Dermis microvascular lymphatic vessel endothelial cell (primary cell): ENCODE measurements at regions not wholly inside any gene's neighbourhood (a gene's known extent, or its start where the extent isn't known, plus 50 kb on each side); places are given as distances from the start of the nearest gene placed in this dataset.
A peak's percentile ranks its signal among the peaks of the same experiment; 100 is the strongest.
"Not testable (repeated sequence)": the region's sequence is repeated elsewhere in the genome, so short reads cannot be mapped to it uniquely, and the experiment has no call there.

ENCODE experiments used
- DNase-seq, 2 donors: peaks; one replicate each; pipeline versions ENCODE4 v3.0.0 to v3.0.0-alpha.2; 2010; ENCODE audit warnings: low read depth in 2 of 2

DNA sequence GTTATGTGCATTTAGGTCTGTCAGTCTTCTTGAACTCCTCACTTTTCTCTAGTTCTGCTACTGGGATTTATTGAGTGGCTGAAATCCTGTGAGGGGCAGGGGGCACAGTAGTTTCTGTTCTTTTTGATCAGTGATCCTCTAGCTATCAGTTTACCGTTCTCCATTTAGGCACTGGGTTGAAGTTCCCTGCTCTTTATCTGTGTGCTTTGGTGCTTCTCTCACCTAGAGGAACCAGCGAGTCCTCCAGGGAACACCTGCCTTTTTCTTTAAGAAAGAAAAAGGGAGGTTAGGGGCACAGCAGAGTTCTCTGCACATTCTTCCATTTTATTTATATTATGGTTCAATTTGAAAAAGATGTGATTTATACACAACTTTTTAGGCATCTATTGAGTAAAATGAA is 503.0 kb upstream of the AGA start:
- no peak for DNase-seq

DNA sequence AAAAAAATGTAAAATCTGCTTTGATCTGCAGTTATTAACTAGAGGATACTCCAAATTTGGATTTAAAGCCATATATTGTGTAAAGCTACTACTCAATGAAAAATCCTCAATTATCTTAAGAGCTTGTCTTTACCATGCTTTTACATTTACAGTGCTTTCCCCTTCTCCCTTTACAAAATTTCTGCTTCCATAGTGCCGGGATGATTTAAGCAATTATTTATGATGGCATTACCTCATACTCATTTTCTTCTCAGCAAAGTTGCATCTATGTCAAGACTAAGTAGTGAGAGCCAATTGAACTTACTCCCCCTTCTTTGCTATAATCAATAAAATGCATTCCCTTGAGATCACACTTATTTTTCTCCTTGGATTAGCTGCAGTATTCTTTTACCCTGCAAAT is 505.4 kb upstream of the AGA start:
- DNase-seq = no peak

GRCh38 chr4:177948853-177949252 is 506.6 kb upstream of the AGA start:
- DNase-seq = no peak

DNA sequence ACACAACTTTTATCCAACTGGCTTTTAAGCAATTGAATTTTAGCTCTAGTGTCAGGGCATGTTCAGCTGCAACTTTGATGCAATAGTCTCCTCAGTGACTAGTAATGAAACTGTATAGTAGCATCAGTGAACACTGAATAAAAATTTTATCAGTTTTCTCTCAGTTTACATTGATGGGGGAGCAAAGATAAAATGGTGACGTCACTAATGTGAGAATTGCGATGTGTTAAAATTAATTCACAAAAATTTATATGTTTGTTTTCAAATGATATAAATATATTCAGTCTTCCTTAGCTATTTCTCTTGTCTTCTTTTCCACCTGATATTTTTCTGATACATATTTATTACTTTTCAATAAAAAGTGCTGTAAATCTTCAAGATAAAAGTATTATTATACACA is 508.8 kb upstream of the AGA start:
- no peak for DNase-seq

DNA sequence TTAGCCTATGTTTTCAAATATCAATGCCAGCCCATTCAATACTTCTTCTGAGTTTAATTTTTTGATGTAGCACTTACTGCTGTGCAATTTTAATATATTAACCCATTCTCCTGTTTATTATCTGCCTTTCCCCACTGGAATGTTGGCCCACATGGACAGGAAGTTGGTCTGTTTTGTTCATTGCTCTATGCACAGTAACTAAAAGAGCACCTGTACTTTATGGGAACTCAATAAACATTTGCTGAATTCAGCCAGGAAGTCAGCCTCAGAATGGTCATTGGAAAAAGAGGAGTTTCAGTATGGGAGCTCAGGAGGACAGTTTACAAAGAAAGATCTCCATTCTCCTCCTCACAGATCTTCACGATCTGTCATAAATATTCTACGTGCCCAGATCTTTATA is 510.5 kb upstream of the AGA start:
- DNase-seq = no peak

DNA sequence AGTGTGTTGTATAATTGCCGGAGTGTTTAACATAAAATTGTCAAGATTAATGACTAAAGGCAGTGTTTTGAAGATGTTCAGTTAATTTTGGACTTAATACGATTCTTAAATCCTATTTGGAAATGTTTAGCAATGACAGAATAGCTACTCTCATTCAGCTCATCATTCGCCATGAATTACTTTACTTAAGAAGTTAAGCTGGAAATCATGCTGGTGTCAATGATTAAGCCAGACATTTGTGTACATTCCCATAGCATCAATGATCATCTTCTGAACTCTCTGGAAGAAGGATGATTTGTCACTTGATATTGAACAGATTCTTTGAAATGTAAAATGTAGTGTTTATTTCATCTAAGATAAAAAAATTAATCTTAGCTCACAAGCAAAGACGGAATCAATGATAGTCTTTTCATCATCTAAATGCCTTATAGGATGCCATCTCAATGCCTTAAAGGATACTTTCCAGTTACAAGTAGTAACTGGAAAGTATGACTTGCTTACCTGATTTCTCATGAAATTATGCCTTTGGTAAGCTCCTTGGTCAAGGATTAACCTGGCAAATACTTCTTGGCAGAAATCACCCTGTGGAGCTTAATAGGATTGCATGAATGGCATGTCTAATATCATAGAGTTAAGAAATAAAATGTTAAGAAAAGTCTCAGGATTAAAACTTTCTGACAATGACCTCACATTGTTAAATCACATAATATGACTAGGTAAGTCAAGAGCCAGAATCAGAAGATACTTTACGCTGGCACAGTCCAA is 515.5 kb upstream of the AGA start:
- no peak for DNase-seq

DNA sequence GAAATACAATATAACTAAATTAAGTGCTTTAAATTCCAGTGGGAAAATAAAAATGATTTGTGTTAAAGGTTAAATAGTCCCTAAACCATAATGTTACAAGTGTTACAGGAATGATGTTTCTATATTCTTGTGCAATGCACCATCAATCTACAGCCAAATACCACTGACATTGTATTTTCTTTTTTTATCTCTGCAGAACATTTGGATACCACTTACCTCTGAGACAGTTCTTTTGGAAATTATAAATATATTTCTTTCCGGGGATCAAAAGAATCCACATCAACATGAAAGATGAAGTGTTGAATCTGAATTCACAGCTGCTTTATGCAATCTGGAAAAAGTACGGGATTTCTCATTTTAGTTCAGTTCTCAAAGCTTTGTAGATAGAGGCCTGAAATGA is 518.3 kb upstream of the AGA start:
- DNase-seq = no peak

DNA sequence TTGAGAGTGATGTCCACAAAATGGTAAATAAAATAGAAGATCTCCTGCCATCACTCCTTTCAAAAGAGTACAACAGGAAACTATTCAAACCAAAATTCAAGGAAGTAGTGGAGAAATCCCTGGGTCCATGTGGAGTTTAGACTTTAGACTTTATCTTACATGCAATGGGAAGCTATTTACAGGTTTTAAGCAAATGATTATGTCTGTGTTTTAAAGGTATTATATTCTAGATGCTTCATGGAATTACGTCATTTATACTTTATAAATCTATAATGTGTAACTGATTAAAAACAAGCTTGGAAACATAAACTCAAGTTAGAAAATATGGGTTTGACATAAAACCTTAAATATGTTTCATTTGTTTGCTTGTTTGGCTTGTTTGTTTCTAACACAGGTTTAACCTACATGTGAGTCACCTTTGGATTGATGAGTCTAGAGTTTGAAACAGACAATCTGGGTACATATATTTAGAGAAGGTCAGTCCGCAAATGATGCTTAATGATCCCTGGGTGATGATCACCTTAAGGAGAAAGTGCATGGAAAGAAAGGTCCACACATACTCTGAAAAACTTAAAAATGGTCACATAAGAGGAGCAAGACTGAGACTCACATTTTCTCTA is 519.6 kb upstream of the AGA start:
- DNase-seq = no peak

DNA sequence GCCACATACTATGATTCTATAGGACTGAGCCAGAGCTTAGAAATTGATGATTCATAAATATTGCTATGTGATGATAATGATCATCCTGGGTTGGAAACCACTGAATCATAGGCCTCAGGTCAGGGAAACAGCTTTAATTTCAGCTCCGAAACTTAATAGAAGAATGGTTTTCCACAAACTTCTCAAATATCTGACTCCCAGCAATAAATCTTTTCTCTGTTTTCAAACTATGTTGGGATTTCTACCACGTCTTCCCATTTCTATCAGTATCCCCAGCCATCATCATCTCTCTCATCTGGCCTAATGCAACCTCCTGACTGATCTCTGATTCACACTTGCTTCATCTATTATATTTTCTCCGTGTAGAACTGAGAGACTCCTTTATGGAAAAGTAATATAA is 521.8 kb upstream of the AGA start:
- no peak for DNase-seq

DNA sequence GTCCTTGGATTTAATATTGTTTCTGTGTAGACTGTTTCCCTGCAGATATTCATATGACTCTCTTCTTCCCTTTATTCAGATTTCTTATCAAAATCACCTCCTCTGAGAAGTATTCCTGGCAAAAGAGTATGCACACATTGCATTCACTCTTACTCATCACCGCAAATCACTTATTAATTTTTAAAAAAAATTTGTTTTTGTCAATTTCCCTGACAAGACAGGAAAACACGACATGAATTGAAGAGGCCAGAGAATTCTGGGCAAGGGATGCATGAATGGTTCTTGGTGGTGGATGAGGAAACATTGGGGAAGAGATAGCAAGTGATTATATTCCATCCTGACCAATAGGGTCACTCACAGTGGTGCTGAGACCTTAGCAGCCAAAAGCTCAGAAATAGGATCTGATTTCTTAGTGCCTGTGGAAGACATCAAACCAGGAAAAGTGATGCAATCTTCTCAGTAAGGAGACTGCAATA is 522.5 kb upstream of the AGA start:
- no peak for DNase-seq

DNA sequence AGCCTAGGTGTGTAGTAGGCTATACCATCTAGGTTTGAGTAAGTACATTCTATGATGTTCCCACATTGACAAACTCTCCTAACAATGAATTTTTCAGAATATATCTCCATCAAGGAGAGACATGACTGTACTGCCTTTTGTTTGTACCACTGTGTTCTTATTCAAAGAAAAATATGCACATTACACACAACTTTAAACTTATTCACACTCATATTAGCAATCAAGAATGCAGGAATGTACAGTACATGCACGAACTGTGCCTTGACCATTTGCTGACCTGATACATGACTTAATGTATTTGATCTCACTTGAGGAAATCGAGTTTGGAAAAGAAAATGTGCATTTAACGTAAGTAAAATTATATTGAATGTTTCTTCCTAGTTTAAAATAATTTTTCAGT is 525.1 kb upstream of the AGA start:
- no peak for DNase-seq

- no peak for DNase-seq
Measured at GRCh38 chr4:177968817-177969442, 526.7 kb upstream of the AGA start.

DNA sequence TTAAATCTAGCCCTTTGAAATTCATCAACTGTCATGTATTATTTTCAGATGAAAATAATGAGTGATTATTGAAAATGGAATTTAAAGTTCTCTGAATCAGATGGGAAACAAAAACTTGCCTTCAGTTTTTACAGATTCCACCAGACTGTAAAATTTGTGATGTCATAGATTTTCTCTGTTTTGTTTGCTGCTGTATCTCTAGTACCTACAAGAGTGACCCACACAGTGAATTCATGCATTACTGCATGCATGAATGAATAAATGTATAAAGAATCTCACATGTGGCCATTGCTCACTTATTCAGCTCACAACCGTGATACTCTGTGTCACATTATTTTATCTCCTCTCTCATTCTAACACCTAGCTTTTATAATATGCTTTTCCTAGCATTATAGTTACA is 532.2 kb upstream of the AGA start:
- DNase-seq = no peak

DNA sequence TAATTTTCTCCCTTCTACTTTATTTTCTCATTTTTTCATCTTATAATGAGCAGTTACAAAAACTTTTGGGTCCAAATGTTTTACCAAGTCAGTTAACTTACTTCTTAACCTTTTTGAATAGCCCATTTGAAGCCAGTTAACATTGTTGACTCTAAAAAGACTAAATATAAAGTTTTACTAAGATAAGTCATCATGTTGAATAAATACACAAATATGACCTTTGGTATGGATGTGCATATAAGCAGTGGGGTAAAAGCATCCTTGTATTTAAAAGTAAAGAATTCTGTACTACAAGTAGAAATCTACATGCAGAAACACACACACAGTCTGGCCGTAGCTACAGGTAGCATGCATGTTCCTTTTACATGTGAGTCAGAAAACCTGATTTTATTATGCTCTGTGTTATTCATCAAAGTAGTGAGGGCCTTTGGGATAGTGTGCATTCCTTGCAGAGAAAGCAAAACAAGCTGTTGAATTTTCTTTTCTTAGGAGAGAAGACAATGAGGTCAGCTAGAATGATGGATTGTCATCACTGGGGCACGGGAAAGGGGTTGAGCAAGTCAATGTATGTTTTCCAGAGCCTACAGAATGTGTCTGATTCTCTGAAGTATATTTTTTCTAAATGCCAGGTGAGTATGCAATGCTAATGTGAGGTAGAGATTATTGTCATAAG is 533.2 kb upstream of the AGA start:
- DNase-seq = no peak

DNA sequence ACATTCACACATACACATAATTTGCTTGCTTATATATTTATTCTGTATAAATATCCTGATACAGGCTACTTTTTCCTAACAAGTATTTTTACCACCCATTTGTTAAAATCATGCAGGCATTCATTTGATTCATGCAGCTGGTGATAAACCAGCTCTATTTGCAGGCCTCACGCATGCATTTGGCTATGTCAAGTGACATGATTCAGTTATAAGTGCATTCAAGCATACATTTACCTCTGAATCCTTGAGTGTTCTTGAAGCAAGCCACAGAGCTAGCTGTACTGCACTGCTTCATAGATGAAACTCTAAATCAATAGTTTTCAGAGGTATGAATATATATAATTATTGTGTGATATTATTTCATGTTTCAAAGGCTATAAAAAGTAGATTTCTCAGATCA is 544.0 kb upstream of the AGA start:
- DNase-seq = no peak

DNA sequence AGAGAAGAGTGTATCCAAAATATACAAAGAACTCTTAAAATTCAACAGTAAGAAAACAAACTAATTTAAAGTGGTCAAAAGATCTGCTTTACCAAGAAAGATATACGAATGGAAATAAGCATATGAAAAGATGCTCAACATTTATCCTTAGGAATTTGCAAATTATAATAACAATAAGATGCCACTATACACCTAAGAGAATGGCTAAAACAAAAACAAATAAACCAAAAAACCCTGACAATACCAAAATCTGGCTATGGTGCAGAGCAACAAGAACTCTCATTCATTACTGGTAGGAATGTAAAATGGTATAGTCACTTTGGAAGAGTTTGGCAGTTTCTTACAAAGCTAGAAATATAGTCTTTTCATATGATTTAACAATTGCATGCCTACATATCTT is 545.7 kb upstream of the AGA start:
- DNase-seq = no peak

DNA sequence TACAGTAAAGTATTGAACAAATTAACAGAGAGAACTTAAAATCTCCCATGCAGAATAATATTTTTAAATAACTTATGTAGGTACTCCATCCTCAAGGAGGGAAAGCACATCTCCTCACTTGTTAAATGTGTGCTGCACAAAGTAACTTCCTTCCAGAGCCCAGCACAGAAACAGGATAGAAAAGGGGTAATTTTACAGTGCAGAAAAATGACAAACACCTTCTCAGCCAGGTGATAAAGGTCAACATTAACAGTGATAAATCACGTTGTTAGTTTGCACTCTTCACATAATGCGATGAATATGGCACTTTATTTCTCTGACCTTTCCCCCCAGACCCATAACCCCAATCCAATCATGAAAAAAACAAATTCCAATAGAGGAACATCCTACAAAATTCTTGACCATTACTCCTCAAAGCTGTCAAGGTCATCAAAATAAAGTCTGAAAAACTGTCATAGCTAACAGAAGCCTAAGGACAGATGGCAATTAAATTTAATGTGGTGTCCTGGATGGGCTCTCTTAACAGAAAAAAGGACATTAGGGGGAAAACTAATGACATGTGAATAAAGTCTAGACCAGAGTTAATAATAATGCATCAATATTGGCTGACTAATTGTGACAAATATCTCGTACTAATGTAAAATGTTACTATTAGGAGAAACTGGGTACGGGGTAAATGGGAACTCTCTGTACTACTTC is 547.4 kb upstream of the AGA start:
- DNase-seq = no peak

GRCh38 chr4:178003098-178003657 is 560.9 kb upstream of the AGA start:
- DNase-seq = no peak

DNA sequence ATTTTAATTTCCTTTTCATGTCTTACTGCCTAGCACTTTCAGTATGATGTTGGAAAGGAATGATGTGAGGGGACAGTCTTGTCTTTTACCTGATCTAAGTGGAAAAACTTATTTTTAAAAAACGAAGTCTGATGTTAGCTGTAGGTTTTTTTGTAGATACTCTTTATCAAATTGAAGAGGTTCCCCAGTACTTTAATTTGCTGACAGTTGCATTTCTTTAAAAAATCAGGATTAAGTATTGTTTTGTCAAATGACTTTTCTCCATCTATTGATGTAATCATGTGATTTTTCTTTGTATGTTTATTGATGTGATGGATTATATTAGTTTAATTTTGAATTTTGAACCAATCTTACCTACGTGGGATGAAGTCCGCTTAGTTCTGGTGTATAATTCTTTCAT is 568.4 kb upstream of the AGA start:
- DNase-seq = no peak

DNA sequence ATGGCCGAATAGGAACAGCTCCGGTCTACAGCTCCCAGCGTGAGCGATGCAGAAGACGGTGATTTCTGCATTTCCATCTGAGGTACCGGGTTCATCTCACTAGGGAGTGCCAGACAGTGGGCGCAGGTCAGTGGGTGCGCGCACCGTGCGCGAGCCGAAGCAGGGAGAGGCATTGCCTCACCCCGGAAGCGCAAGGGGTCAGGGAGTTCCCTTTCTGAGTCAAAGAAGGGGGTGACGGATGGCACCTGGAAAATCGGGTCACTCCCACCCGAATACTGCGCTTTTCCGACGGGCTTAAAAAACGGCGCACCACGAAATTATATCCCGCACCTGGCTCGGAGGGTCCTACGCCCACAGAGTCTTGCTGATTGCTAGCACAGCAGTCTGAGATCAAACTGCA is 572.8 kb upstream of the AGA start:
- DNase-seq = not testable (repeated sequence)

GRCh38 chr4:178026999-178027398 is 584.8 kb upstream of the AGA start:
- DNase-seq = peak in 1 of 2 donors; percentile 18

DNA sequence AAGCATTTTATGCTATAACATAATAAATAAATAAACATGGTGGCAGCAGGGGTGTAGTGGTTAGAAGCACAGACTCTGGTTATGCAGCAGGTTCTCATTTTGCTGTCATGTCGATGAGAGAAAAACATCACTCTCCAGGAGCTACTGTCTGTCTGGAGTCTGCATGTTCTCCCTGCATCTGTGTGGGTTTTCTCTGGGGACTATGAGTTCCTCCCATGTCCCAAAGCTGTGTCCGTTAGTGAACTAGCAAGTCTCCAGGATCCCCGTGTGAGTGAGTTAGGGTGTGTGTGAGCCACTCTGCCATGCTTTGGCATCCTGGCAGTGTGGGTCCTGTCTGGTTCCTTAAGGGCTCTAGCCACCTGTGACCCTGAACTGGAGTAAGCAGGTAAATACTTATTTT is 585.6 kb upstream of the AGA start:
- DNase-seq = no peak
